Heart right ventricle (tissue), 16 donors: ENCODE measurements at regions not wholly inside any gene's neighbourhood (a gene's known extent, or its start where the extent isn't known, plus 50 kb on each side); places are given as distances from the start of the nearest gene placed in this dataset.

Experiments
- ATAC-seq, 8 donors: fragments of 200-7000 bp; cut with Tn5 transposase; one replicate each; pipeline ENCODE4 v1.9.1; 2020; ENCODE audit warnings: mild to moderate bottlenecking in 8 of 8, moderate library complexity in 8 of 8, moderate number of reproducible peaks in 1 of 8
- DNase-seq, 2 donors: peaks; one replicate each; pipeline ENCODE4 v3.0.0-alpha.2; 2020
- H3K27ac ChIP-seq, 10 donors: fragments of 200-600 bp; sonication (generic) in 2 of 10; one replicate each; pipeline versions ENCODE4 v1.5.0 to v1.8.0; 2020 to 2022; ENCODE audit warnings: mild to moderate bottlenecking in 3 of 10
- H3K27me3 ChIP-seq, 7 donors: fragments of 200-600 bp; one replicate each; pipeline ENCODE4 v1.8.0; 2021 to 2022; ENCODE audit warnings: mild to moderate bottlenecking in 2 of 7
- H3K36me3 ChIP-seq, 9 donors: fragments of 200-600 bp; sonication (generic) in 1 of 9; one replicate each; pipeline versions ENCODE4 v1.5.0 to v1.8.0; 2020 to 2022; ENCODE audit warnings: mild to moderate bottlenecking in 2 of 9
- H3K4me1 ChIP-seq, 9 donors: fragments of 200-600 bp; sonication (generic) in 1 of 9; one replicate each; pipeline versions ENCODE4 v1.5.0 to v1.8.0; 2020 to 2022; ENCODE audit warnings: mild to moderate bottlenecking in 4 of 9
- H3K4me3 ChIP-seq, 10 donors: fragments of 200-600 bp; sonication (generic) in 2 of 10; one replicate each; pipeline versions ENCODE4 v1.5.0 to v1.8.0; 2020 to 2022; ENCODE audit warnings: mild to moderate bottlenecking in 7 of 10, moderate library complexity in 2 of 10
- H3K9me3 ChIP-seq, 11 donors: fragments of 200-600 bp in 10 of 11; sonication (generic) in 2 of 11; one replicate each; pipeline versions ENCODE4 v1.5.0 to v1.8.0; 2013 to 2022; ENCODE audit warnings: mild to moderate bottlenecking in 2 of 11, control low read depth in 1 of 11, moderate library complexity in 1 of 11
- CTCF ChIP-seq, 9 donors: fragments of 200-600 bp; sonication (generic) in 2 of 9; IDR thresholded peaks; one replicate each; pipeline versions ENCODE4 v1.5.0 to v1.8.0; 2021 to 2022; ENCODE audit warnings: antibody characterized with exemption in 9 of 9, mild to moderate bottlenecking in 5 of 9, moderate library complexity in 1 of 9
- WGBS, 2 donors: extraction: QIAGEN DNeasy Blood & Tissue Kit; methylation state at CpG; one replicate each; pipeline ENCODE4 v1.1.7; 2013; ENCODE audit warnings: inconsistent platforms in 1 of 2; 5-methylcytosine and 5-hydroxymethylcytosine counted together
- intact Hi-C, 10 donors: fragments of 100-400 bp; cut with DNase I; formaldehyde crosslinking; loops; one replicate each; pipeline versions ENCODE4 v1.11.1 to v1.14.2; 2022
- donor health status: Arrhythmogenic right ventricular cardiomyopathy.
- donor health status: ischemic (EF 13 %, LVEDD 7.1; RV severe dilation, severe dysfunction).
- donor health status: healthy with polysubstance abuse.
- donor health status: DM: no; HTN: yes; CAD: no.
- donor health status: DM: no; HTN: no; CAD: no.
- donor health status: ischemic (EF 25% LVEDD 6.9; RV normal size, moderate dysfunction).
- donor health status: ischemic (EF 25% LVEDD 5.7; RV mildly dilated, moderate dysfunction).
- donor health status: healthy.
- donor health status: DM: yes; HTN: yes; CAD: no.
- donor health status: Ischemic cardiomyopathy.
- donor health status: ischemic (EF 35%, LVEDD 5.7; RV mildly dilated, moderate dysfunction).
- donor health status: nonischemic (EF 11% LVEDD 7.7; RV severe dilation, severe dysfunction).
- donor health status: DM: yes; HTN: yes; CAD: no.
- donor health status: PGD.
- donor health status: ischemic (EF 29% LVEDD 5.4; RV normal size, mild dysfunction).
- donor health status: nonischemic (EF 23%, LVEDD 6.1; RV moderate dilation, normal function).

- no peaks in the 10 kb centered on the region for H3K36me3 ChIP-seq
- 71 to 78% methylated on average over 2 of the region's 2 CpGs for WGBS, 2 donors
- intact Hi-C loops, result loop anchor here in 1 of 10 donors (10.0 kb wide), 1 partner anchor 734 kb away; the partner anchor contains the start of gene ALCAM
- no peak overlapping the region for H3K27ac ChIP-seq
- no peaks in the 10 kb centered on the region for H3K4me1 ChIP-seq
- no peak for DNase-seq
- no peak for TF ChIP-seq CTCF (IDR thresholded peaks at IDR 0.05)
- no peaks in the 10 kb centered on the region for H3K9me3 ChIP-seq
- no peak for ATAC-seq
- no peak overlapping the region for H3K4me3 ChIP-seq
- no peaks in the 10 kb centered on the region for H3K27me3 ChIP-seq
Observed at GRCh38 chr3:104631254-104631653, 735.5 kb upstream of the ALCAM start.

GRCh38 chr3:104632521-104632920 is 734.2 kb upstream of the ALCAM start:
- Histone ChIP-seq H3K9me3 (peaks cover 0 to 2% (median 0%) of the 10 kb centered on the region in 11 donors), H3K36me3 (no peaks in the 10 kb centered on the region), H3K4me3 (no peak overlapping the region), H3K27me3 (no peaks in the 10 kb centered on the region), H3K4me1 (no peaks in the 10 kb centered on the region), H3K27ac (no peak overlapping the region)
- DNase-seq (no peak), ATAC-seq (no peak)
- TF ChIP-seq CTCF (IDR thresholded peaks at IDR 0.05), result no peak
- WGBS, 2 donors, result 80 to 85% methylated on average over 3 of the region's 3 CpGs
- intact Hi-C loops, result loop anchor here in 1 of 10 donors (10.0 kb wide), 1 partner anchor 732 kb away; the partner anchor contains the start of gene ALCAM

GRCh38 chr3:104632947-104633346 is 733.8 kb upstream of the ALCAM start:
- 79 to 90% methylated on average over 1 of the region's 1 CpG for WGBS, 2 donors
- no peak for TF ChIP-seq CTCF (IDR thresholded peaks at IDR 0.05)
- intact Hi-C loops, result loop anchor here in 1 of 10 donors (10.0 kb wide), 1 partner anchor 732 kb away; the partner anchor contains the start of gene ALCAM
- ATAC-seq (no peak), DNase-seq (no peak)
- Histone ChIP-seq H3K9me3 (peaks cover 0 to 7% (median 0%) of the 10 kb centered on the region in 11 donors), H3K27me3 (no peaks in the 10 kb centered on the region), H3K36me3 (no peaks in the 10 kb centered on the region), H3K27ac (no peak overlapping the region), H3K4me3 (no peak overlapping the region), H3K4me1 (no peaks in the 10 kb centered on the region)

DNA sequence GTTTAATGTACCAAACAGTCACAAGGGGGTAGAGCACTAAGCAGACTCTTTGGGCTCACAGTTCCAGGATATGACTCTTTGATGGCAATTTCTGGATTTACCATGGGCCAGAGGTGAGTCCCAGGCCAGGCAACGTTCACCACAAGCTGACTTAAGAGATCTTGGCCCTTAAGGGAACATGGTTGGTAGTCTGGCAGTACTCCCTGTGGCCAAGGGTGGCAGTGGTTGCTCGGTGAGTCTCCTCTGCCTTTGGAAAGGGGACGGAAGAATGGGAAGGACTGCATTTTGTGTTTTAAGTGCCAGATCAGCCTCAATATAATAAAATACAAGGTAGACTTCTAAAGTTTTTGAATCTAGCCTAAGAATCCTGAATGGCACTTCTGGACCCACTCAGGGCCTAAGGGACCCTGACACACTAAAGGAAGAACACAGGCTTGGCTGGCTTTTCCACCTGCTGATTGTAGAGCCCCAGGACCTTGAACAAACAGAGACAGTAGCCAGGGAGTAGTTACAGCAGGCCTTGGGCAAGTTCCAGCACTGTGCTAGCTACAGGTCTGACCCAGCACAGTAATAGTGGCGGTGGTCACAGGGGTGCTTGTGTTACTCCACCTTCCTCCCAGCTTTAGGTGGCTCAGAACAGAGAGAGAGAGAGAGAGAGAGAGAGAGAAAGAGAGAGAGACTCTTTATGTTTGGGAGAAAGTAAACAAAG is 730.7 kb upstream of the ALCAM start:
- no peak for TF ChIP-seq CTCF (IDR thresholded peaks at IDR 0.05)
- Histone ChIP-seq H3K27me3 (no peaks in the 10 kb centered on the region), H3K36me3 (no peaks in the 10 kb centered on the region), H3K9me3 (peaks cover 0 to 34% (median 12%) of the 10 kb centered on the region in 11 donors), H3K4me3 (no peak overlapping the region), H3K27ac (no peak overlapping the region), H3K4me1 (no peaks in the 10 kb centered on the region)
- intact Hi-C loops, result loop anchor here in 1 of 10 donors (10.0 kb wide), 1 partner anchor 729 kb away; the partner anchor contains the start of gene ALCAM
- WGBS, 2 donors, result 70 to 75% methylated on average over 4 of the region's 4 CpGs
- ATAC-seq (no peak), DNase-seq (no peak)
